ENCODE measurements at regions not wholly inside any gene's neighbourhood (a gene's known extent, or its start where the extent isn't known, plus 50 kb on each side); places are given as distances from the start of the nearest gene placed in this dataset.

DNA sequence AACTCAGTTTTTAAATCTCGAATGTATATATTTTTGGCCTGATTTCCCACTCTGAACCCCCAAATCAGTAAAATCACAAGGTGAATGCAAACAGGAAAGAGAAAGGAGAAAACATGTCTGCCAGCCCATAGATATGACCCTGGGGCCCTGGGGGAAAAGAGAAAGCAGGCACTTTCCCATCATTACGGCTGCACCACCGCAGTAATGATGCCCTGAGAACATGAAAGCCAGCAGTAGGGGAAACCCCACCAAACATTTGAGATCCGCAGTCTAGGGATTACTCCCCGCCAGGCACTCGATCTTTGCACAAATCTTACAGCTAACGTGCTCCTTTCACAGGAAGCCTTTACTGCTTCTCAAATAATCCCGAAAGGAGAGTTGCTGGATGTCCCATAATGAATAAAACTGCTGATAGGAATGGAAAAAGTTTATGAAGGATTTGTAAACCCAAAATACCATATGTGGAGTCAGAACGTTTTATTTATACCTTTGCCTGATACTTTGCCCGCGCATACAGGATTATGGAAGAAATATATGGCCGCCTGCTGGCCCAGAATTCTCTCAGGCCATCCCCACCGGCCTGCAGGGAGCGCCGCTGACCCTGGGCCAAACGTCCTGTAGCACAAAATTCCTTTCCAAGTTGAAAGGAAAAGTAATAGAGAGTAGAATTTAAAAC is 180.0 kb upstream of the INHBA start:
- H3K36me3 ChIP-seq (ENCODE audit: control insufficient read depth, insufficient read depth, low read length), result no peaks in the 10 kb centered on the region
- H3K27me3 ChIP-seq (ENCODE audit: control insufficient read depth, insufficient read depth, low read length), result no peaks in the 10 kb centered on the region
- H3K4me2 ChIP-seq (ENCODE audit: extremely low read depth, insufficient read depth, low read length), result no peak overlapping the region
- H3K27ac ChIP-seq (ENCODE audit: insufficient read depth, low read length), result no peak overlapping the region
- H4K20me1 ChIP-seq (ENCODE audit: control insufficient read depth, extremely low read depth, insufficient read depth, low read length), result no peaks in the 10 kb centered on the region
- DNase-seq (ENCODE audit: low read depth in 2 of 2), result no peak
- peaks cover 48% of the 10 kb centered on the region for H3K4me1 ChIP-seq (ENCODE audit: control insufficient read depth, extremely low read depth, insufficient read depth, low read length)
- no peaks in the 10 kb centered on the region for H3K9me3 ChIP-seq (ENCODE audit: control insufficient read depth, insufficient read depth, low read depth, low read length)
- no peak overlapping the region for H3K4me3 ChIP-seq (replicated peaks in 1 of 4; ENCODE audit: control extremely low read depth in 1 of 4, insufficient read depth in 1 of 4, low read depth in 3 of 4, low read length in 4 of 4)
- no peak overlapping the region for H3K9ac ChIP-seq (ENCODE audit: insufficient read depth, low read length)
- no peak for TF ChIP-seq EZH2 (IDR thresholded peaks at IDR 0.05; ENCODE audit: low read length, missing control alignments)
- TF ChIP-seq, protein P1, sequence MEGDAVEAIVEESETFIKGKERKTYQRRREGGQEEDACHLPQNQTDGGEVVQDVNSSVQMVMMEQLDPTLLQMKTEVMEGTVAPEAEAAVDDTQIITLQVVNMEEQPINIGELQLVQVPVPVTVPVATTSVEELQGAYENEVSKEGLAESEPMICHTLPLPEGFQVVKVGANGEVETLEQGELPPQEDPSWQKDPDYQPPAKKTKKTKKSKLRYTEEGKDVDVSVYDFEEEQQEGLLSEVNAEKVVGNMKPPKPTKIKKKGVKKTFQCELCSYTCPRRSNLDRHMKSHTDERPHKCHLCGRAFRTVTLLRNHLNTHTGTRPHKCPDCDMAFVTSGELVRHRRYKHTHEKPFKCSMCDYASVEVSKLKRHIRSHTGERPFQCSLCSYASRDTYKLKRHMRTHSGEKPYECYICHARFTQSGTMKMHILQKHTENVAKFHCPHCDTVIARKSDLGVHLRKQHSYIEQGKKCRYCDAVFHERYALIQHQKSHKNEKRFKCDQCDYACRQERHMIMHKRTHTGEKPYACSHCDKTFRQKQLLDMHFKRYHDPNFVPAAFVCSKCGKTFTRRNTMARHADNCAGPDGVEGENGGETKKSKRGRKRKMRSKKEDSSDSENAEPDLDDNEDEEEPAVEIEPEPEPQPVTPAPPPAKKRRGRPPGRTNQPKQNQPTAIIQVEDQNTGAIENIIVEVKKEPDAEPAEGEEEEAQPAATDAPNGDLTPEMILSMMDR (conservative IDR thresholded peaks at IDR 0.05 in 1 of 2, IDR thresholded peaks at IDR 0.05 in 1 of 2; ENCODE audit: low read depth in 1 of 2, low read length in 2 of 2), result no peak
- H3K79me2 ChIP-seq (ENCODE audit: control insufficient read depth, insufficient read depth, low read length), result no peaks in the 10 kb centered on the region
- H2AFZ ChIP-seq (ENCODE audit: low read length), result no peak overlapping the region

- no peak overlapping the region for H3K4me2 ChIP-seq (ENCODE audit: extremely low read depth, insufficient read depth, low read length)
- no peak overlapping the region for H2AFZ ChIP-seq (ENCODE audit: low read length)
- H3K36me3 ChIP-seq (ENCODE audit: control insufficient read depth, insufficient read depth, low read length), result no peaks in the 10 kb centered on the region
- H3K4me1 ChIP-seq (ENCODE audit: control insufficient read depth, extremely low read depth, insufficient read depth, low read length), result peaks cover 43% of the 10 kb centered on the region
- no peak for TF ChIP-seq EZH2 (IDR thresholded peaks at IDR 0.05; ENCODE audit: low read length, missing control alignments)
- TF ChIP-seq, protein P1 (conservative IDR thresholded peaks at IDR 0.05 in 1 of 2, IDR thresholded peaks at IDR 0.05 in 1 of 2; ENCODE audit: low read depth in 1 of 2, low read length in 2 of 2), result no peak
- H4K20me1 ChIP-seq (ENCODE audit: control insufficient read depth, extremely low read depth, insufficient read depth, low read length), result no peaks in the 10 kb centered on the region
- H3K9ac ChIP-seq (ENCODE audit: insufficient read depth, low read length), result no peak overlapping the region
- H3K27me3 ChIP-seq (ENCODE audit: control insufficient read depth, insufficient read depth, low read length), result no peaks in the 10 kb centered on the region
- no peak overlapping the region for H3K4me3 ChIP-seq (replicated peaks in 1 of 4; ENCODE audit: control extremely low read depth in 1 of 4, insufficient read depth in 1 of 4, low read depth in 3 of 4, low read length in 4 of 4)
- H3K9me3 ChIP-seq (ENCODE audit: control insufficient read depth, insufficient read depth, low read depth, low read length), result no peaks in the 10 kb centered on the region
- DNase-seq (ENCODE audit: low read depth in 2 of 2), result no peak
- H3K79me2 ChIP-seq (ENCODE audit: control insufficient read depth, insufficient read depth, low read length), result no peaks in the 10 kb centered on the region
- H3K27ac ChIP-seq (ENCODE audit: insufficient read depth, low read length), result peak overlapping the region; percentile 58
Observed at GRCh38 chr7:41882256-41882655, 179.4 kb upstream of the INHBA start.

DNA sequence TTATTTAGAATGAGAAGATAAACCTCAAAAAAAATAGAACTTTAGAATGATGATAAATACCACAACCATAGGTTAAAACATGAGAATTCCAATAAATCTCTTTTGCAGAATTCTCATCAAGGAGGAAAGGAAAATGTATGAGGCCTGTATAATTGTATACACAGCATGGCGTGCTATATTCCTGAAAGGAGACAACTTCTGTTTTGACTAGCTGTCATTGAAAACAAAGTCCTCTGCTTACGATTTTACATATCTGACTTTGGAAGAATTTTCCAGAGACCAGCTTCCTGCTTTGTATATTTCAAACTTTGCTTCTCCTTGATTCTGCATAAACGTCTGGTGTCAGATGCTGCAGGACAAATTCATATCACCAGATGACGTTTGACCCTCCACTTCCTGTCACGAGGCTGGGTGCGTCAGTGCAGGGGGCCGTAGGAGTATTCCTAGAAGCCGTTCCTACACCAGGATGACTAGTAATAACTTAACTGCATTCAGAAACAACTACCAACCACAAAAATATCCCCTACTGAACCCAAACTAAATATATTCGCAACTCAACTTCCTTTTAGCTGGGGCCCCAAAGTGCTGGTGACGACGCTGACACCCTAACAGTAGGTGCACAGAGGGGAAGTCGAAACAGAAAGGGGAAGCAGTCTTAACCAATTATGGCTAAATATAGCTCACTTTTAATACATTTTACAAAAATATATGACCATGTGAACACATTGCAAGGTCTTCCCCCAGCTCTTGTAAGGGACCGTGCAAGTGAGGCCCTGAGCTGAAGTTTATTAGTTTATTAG is 178.6 kb upstream of the INHBA start:
- Histone ChIP-seq H3K27ac (ENCODE audit: insufficient read depth, low read length) (peak overlapping the region; percentile 58), H2AFZ (ENCODE audit: low read length) (no peak overlapping the region)
- peak; percentile 39 for DNase-seq (ENCODE audit: low read depth in 2 of 2)

More for the DNA sequence above, 178.6 kb upstream of the INHBA start:
- TF ChIP-seq, protein P1 (conservative IDR thresholded peaks at IDR 0.05 in 1 of 2, IDR thresholded peaks at IDR 0.05 in 1 of 2; ENCODE audit: low read depth in 1 of 2, low read length in 2 of 2), result no peak
- Histone ChIP-seq H3K4me2 (ENCODE audit: extremely low read depth, insufficient read depth, low read length) (no peak overlapping the region), H3K9me3 (ENCODE audit: control insufficient read depth, insufficient read depth, low read depth, low read length) (no peaks in the 10 kb centered on the region), H3K9ac (ENCODE audit: insufficient read depth, low read length) (no peak overlapping the region), H3K79me2 (ENCODE audit: control insufficient read depth, insufficient read depth, low read length) (no peaks in the 10 kb centered on the region), H3K36me3 (ENCODE audit: control insufficient read depth, insufficient read depth, low read length) (no peaks in the 10 kb centered on the region), H3K4me1 (ENCODE audit: control insufficient read depth, extremely low read depth, insufficient read depth, low read length) (peaks cover 40% of the 10 kb centered on the region), H3K27me3 (ENCODE audit: control insufficient read depth, insufficient read depth, low read length) (no peaks in the 10 kb centered on the region), H4K20me1 (ENCODE audit: control insufficient read depth, extremely low read depth, insufficient read depth, low read length) (no peaks in the 10 kb centered on the region), H3K4me3 (replicated peaks in 1 of 4; ENCODE audit: control extremely low read depth in 1 of 4, insufficient read depth in 1 of 4, low read depth in 3 of 4, low read length in 4 of 4) (no peak overlapping the region)

All from fibroblast of lung (primary cell).